ENCODE measurements at regions not wholly inside any gene's neighbourhood (a gene's known extent, or its start where the extent isn't known, plus 50 kb on each side); places are given as distances from the start of the nearest gene placed in this dataset.

- Histone ChIP-seq H3K36me3 (ENCODE audit: control insufficient read depth, insufficient read depth, low read length) (no peaks in the 10 kb centered on the region), H3K9ac (ENCODE audit: low read depth, low read length) (no peak overlapping the region), H3K4me3 (ENCODE audit: low read depth, low read length) (no peak overlapping the region)
Measured at GRCh38 chr11:91854780-91855179, 369.8 kb upstream of the FAT3 start.

GRCh38 chr11:91854171-91854570 lies 370.4 kb upstream of the FAT3 start:
- Histone ChIP-seq H3K36me3 (ENCODE audit: control insufficient read depth, insufficient read depth, low read length) (no peaks in the 10 kb centered on the region), H3K4me1 (ENCODE audit: control insufficient read depth, insufficient read depth, low read length) (no peaks in the 10 kb centered on the region), H3K9me3 (ENCODE audit: control insufficient read depth, insufficient read depth, low read length) (no peaks in the 10 kb centered on the region), H3K4me3 (ENCODE audit: low read depth, low read length) (no peak overlapping the region), H3K27me3 (ENCODE audit: control insufficient read depth, insufficient read depth, low read length) (no peaks in the 10 kb centered on the region), H3K9ac (ENCODE audit: low read depth, low read length) (no peak overlapping the region)

More at GRCh38 chr11:91854780-91855179, 369.8 kb upstream of the FAT3 start:
- no peaks in the 10 kb centered on the region for H3K9me3 ChIP-seq (ENCODE audit: control insufficient read depth, insufficient read depth, low read length)
- no peaks in the 10 kb centered on the region for H3K27me3 ChIP-seq (ENCODE audit: control insufficient read depth, insufficient read depth, low read length)
- H3K4me1 ChIP-seq (ENCODE audit: control insufficient read depth, insufficient read depth, low read length): no peaks in the 10 kb centered on the region

GRCh38 chr11:91851908-91852307 lies 372.7 kb upstream of the FAT3 start:
- Histone ChIP-seq H3K4me1 (ENCODE audit: control insufficient read depth, insufficient read depth, low read length) (no peaks in the 10 kb centered on the region), H3K27me3 (ENCODE audit: control insufficient read depth, insufficient read depth, low read length) (no peaks in the 10 kb centered on the region), H3K4me3 (ENCODE audit: low read depth, low read length) (no peak overlapping the region), H3K9me3 (ENCODE audit: control insufficient read depth, insufficient read depth, low read length) (no peaks in the 10 kb centered on the region), H3K36me3 (ENCODE audit: control insufficient read depth, insufficient read depth, low read length) (no peaks in the 10 kb centered on the region), H3K9ac (ENCODE audit: low read depth, low read length) (no peak overlapping the region)

GRCh38 chr11:91850533-91851275 lies 373.9 kb upstream of the FAT3 start:
- no peak overlapping the region for H3K9ac ChIP-seq (ENCODE audit: low read depth, low read length)
- no peaks in the 10 kb centered on the region for H3K4me1 ChIP-seq (ENCODE audit: control insufficient read depth, insufficient read depth, low read length)
- H3K4me3 ChIP-seq (ENCODE audit: low read depth, low read length): no peak overlapping the region
- no peaks in the 10 kb centered on the region for H3K36me3 ChIP-seq (ENCODE audit: control insufficient read depth, insufficient read depth, low read length)
- H3K27me3 ChIP-seq (ENCODE audit: control insufficient read depth, insufficient read depth, low read length): no peaks in the 10 kb centered on the region
- no peaks in the 10 kb centered on the region for H3K9me3 ChIP-seq (ENCODE audit: control insufficient read depth, insufficient read depth, low read length)

GRCh38 chr11:91850021-91850420 lies 374.6 kb upstream of the FAT3 start:
- Histone ChIP-seq H3K4me1 (ENCODE audit: control insufficient read depth, insufficient read depth, low read length) (no peaks in the 10 kb centered on the region), H3K9me3 (ENCODE audit: control insufficient read depth, insufficient read depth, low read length) (no peaks in the 10 kb centered on the region), H3K9ac (ENCODE audit: low read depth, low read length) (no peak overlapping the region), H3K4me3 (ENCODE audit: low read depth, low read length) (no peak overlapping the region), H3K27me3 (ENCODE audit: control insufficient read depth, insufficient read depth, low read length) (no peaks in the 10 kb centered on the region), H3K36me3 (ENCODE audit: control insufficient read depth, insufficient read depth, low read length) (no peaks in the 10 kb centered on the region)

GRCh38 chr11:91846649-91847048 lies 378.0 kb upstream of the FAT3 start:
- Histone ChIP-seq H3K36me3 (ENCODE audit: control insufficient read depth, insufficient read depth, low read length) (no peaks in the 10 kb centered on the region), H3K9ac (ENCODE audit: low read depth, low read length) (no peak overlapping the region), H3K9me3 (ENCODE audit: control insufficient read depth, insufficient read depth, low read length) (no peaks in the 10 kb centered on the region), H3K4me1 (ENCODE audit: control insufficient read depth, insufficient read depth, low read length) (no peaks in the 10 kb centered on the region), H3K4me3 (ENCODE audit: low read depth, low read length) (no peak overlapping the region), H3K27me3 (ENCODE audit: control insufficient read depth, insufficient read depth, low read length) (no peaks in the 10 kb centered on the region)

GRCh38 chr11:91846002-91846401 lies 378.6 kb upstream of the FAT3 start:
- H3K4me3 ChIP-seq (ENCODE audit: low read depth, low read length): no peak overlapping the region
- H3K27me3 ChIP-seq (ENCODE audit: control insufficient read depth, insufficient read depth, low read length): no peaks in the 10 kb centered on the region
- H3K9me3 ChIP-seq (ENCODE audit: control insufficient read depth, insufficient read depth, low read length): no peaks in the 10 kb centered on the region
- no peak overlapping the region for H3K9ac ChIP-seq (ENCODE audit: low read depth, low read length)
- no peaks in the 10 kb centered on the region for H3K4me1 ChIP-seq (ENCODE audit: control insufficient read depth, insufficient read depth, low read length)
- no peaks in the 10 kb centered on the region for H3K36me3 ChIP-seq (ENCODE audit: control insufficient read depth, insufficient read depth, low read length)

- no peaks in the 10 kb centered on the region for H3K9me3 ChIP-seq (ENCODE audit: control insufficient read depth, insufficient read depth, low read length)
Measured at GRCh38 chr11:91840640-91841240, 383.9 kb upstream of the FAT3 start.

GRCh38 chr11:91837411-91838330 lies 386.9 kb upstream of the FAT3 start:
- no peak overlapping the region for H3K9ac ChIP-seq (ENCODE audit: low read depth, low read length)
- H3K9me3 ChIP-seq (ENCODE audit: control insufficient read depth, insufficient read depth, low read length): no peaks in the 10 kb centered on the region
- H3K4me1 ChIP-seq (ENCODE audit: control insufficient read depth, insufficient read depth, low read length): no peaks in the 10 kb centered on the region
- no peaks in the 10 kb centered on the region for H3K27me3 ChIP-seq (ENCODE audit: control insufficient read depth, insufficient read depth, low read length)
- no peak overlapping the region for H3K4me3 ChIP-seq (ENCODE audit: low read depth, low read length)
- no peaks in the 10 kb centered on the region for H3K36me3 ChIP-seq (ENCODE audit: control insufficient read depth, insufficient read depth, low read length)

More at GRCh38 chr11:91840640-91841240, 383.9 kb upstream of the FAT3 start:
- Histone ChIP-seq H3K9ac (ENCODE audit: low read depth, low read length) (no peak overlapping the region), H3K36me3 (ENCODE audit: control insufficient read depth, insufficient read depth, low read length) (no peaks in the 10 kb centered on the region), H3K4me1 (ENCODE audit: control insufficient read depth, insufficient read depth, low read length) (no peaks in the 10 kb centered on the region), H3K4me3 (ENCODE audit: low read depth, low read length) (no peak overlapping the region), H3K27me3 (ENCODE audit: control insufficient read depth, insufficient read depth, low read length) (no peaks in the 10 kb centered on the region)

- Histone ChIP-seq H3K9ac (ENCODE audit: low read depth, low read length) (no peak overlapping the region), H3K4me1 (ENCODE audit: control insufficient read depth, insufficient read depth, low read length) (no peaks in the 10 kb centered on the region), H3K36me3 (ENCODE audit: control insufficient read depth, insufficient read depth, low read length) (no peaks in the 10 kb centered on the region), H3K27me3 (ENCODE audit: control insufficient read depth, insufficient read depth, low read length) (no peaks in the 10 kb centered on the region), H3K4me3 (ENCODE audit: low read depth, low read length) (no peak overlapping the region), H3K9me3 (ENCODE audit: control insufficient read depth, insufficient read depth, low read length) (no peaks in the 10 kb centered on the region)
Measured at GRCh38 chr11:91835051-91835560, 389.5 kb upstream of the FAT3 start.

- no peaks in the 10 kb centered on the region for H3K27me3 ChIP-seq (ENCODE audit: control insufficient read depth, insufficient read depth, low read length)
- H3K36me3 ChIP-seq (ENCODE audit: control insufficient read depth, insufficient read depth, low read length): no peaks in the 10 kb centered on the region
- H3K9ac ChIP-seq (ENCODE audit: low read depth, low read length): no peak overlapping the region
- no peaks in the 10 kb centered on the region for H3K4me1 ChIP-seq (ENCODE audit: control insufficient read depth, insufficient read depth, low read length)
- no peak overlapping the region for H3K4me3 ChIP-seq (ENCODE audit: low read depth, low read length)
- H3K9me3 ChIP-seq (ENCODE audit: control insufficient read depth, insufficient read depth, low read length): no peaks in the 10 kb centered on the region
Measured at GRCh38 chr11:91828901-91829300, 395.7 kb upstream of the FAT3 start.
